Activated CD8-positive, alpha-beta memory T cell treated with anti-CD3 and anti-CD28 coated beads for 36 hours (primary cell): ENCODE measurements at regions not wholly inside any gene's neighbourhood (a gene's known extent, or its start where the extent isn't known, plus 50 kb on each side); places are given as distances from the start of the nearest gene placed in this dataset.

ENCODE experiments used
- CTCF ChIA-PET: fragments of 350-600 bp; sonication (Branson Sonifier 250); formaldehyde crosslinking; loops from one replicate; lab custom pipeline; 2021; ENCODE audit warnings: antibody characterized with exemption; lab: Charles Lee
- POLR2A ChIA-PET: fragments of 350-600 bp; sonication (Branson Sonifier 250); formaldehyde crosslinking; loops from one replicate; lab custom pipeline; 2021; ENCODE audit warnings: antibody characterized with exemption; lab: Charles Lee

DNA sequence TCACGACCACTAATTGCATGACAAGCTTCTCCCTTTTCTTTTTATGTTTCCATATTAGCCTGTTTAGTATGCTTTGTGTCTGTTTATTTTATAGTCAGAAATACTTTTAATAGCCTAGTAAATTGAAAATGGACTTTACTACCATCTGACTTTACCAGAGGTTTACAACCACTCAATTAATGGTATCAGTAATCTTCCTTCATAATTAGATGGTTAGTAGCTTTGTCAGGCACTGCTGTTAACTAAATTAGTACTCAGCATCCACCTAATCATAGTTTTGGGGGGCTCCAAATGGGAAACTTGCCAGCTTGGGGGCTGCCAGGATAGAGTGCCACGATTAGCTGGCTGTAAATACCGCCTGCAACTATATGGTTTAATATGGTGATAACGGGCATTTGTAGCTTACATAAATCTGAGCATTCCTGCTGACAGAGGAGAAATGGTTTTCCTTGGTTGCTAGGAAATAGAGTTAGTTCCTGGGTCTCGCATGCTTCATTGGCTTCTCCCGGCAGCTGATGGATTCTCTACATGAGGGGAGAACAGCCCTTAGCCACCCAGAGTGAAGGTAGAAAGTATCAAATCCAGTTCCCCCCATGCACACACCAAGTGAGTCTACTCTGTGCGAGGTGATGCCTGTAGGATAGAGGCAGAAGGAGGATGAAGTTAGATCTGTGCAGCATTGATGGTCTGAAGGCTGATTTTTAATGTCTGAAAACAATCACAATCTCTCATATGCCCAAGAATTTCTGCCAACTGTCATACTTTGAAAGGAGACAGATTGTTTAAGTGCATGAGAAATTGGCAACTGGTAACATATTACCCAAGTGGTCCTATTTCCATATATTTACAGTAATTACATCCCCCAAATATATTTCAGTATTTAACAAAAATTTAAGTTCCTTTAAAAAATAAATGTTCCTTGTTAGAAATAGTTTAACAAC, 326.6 kb upstream of the PROK2 start:
- ChIA-PET CTCF (interaction anchor here (0.5 kb wide), 1 partner anchor 824 kb away, joined by 3 read pairs; no protein-coding TSS in a partner anchor), POLR2A (no interaction called here)

DNA sequence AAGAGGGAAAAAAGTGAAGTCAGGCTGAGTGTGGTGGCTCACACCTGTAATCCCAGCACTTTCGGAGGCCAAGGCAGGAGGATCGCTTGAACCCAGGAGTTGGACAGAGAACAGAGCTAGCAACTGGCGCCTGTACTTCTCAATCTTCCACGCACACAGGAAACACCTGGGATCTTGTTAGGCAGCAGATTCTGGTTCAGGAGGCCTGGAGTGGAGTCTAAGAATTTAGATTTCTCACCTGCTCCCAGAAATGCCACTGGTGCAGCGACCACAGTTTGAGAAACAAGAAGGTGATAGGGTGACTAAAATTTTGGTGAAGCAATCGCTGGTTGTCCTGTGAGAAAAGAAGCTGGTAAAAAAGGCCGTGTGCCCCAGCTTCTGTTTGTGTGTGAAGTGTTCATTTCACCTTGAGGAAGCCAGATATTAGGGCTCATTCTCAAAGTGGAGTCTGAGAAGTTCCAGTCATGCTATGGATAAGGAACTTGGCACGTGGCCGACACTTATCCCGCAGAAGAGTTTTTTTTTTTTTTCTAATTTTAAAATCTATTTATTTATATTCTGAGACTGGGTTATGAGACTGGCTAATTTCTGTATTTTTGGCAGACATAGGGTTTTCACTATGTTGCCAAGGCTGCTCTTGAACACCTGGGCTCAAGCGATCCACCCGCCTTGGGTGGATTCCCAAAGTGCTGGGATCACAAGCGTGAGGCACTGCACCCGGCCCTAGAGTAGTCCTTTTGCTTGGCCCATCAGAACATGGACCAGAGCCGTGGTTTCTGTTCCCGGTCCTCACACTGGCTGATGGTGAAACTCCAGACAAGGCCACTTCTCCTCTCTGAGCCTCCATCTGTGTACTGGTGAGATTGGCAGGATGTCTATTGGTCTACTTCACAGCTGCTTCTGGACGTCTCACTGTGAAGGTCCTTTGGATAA, 324.6 kb upstream of the PROK2 start:
- POLR2A ChIA-PET: no interaction called here
- CTCF ChIA-PET: no interaction called here

DNA sequence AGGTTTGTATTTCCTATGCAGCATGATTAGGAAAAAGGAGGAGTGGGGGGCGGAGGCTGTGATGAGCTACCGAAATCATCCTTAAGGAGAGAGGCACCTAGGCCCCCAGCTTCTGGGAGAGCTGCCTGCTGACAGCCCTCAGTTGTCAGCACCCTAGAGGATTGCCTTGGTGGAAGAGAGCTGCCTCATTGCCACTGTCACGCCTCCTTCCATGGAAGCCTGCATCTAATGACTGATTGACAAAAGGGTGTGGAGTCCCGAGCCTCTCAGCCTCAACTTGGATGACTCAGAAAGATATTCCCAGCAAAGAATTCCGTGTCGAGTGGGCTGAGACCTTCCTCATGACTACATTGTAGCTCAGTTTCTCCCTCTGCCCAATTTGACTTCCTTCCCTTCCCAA, 320.4 kb upstream of the PROK2 start:
- CTCF ChIA-PET: interaction anchor here (0.6 kb wide), 1 partner anchor 10 kb away, joined by 3 read pairs; no protein-coding TSS in a partner anchor
- POLR2A ChIA-PET: no interaction called here

DNA sequence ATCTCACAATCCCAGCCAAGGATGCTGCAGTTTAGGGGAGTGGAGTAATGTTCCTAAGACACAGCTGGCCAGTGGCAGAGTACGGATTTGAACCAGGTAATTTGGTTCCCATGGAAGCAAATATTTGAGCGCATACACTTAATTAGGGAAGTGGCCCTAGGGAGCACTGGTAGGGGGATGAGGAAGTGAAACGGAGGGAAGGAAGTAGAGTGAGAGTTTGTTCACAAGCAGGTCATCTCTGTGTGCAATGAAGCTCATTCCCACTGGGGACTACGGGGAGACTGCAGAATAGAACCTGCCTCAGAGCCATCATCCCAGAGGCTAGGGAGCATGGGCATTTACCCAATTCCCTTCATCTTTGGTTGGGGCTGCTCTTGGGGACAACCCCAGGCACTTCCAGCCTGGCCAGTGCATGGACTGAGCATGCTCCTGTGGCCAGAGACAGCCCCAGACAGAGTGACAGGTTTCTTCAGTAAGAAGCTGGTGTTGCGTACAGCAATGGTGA, 317.2 kb upstream of the PROK2 start:
- ChIA-PET POLR2A (no interaction called here), CTCF (no interaction called here)

DNA sequence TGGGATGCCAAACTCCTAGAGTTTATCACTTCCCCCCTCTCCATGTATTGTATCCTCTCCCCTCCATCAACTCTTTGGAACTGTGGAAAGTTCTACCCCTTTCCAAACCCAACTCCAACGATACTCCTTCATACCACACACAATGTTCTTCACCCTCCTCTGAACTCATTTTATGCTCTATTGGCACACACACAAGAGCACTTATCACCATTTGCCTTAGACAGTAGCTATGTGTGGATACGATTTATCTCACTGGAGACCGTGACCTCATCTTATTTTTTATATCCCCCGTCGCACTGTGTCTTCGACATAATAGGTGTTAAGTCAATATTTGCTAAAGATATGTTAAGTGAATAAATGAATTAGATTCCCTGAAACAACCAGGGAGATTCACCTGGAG, 316.5 kb upstream of the PROK2 start:
- POLR2A ChIA-PET: no interaction called here

DNA sequence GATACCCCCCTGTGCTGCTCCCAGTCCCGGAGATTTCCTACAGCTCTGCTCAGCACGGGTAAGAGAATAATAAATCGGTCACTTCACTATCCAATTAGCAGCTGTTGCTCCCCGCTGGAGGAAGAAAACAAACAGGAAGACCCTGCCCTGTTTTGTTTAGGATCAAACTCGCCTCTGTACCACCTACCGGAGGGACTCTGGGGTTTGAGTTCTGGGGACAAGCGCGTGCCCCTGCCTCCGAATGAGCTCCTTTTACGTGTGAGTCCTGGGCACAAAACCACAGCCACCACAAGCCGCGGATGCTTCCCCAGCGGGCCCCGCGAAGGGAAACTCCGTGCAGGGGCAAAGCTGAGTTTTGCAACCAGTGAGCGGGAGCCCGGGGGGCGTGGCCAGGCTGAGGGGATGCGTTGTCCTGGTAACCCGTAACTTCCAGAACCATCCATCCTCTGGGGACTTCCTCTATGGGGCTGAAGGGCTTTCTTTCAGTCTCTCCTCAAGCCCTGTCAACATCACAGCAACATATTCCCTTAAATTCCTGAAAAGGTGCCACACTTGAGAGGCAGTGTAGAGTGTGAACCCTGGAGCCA, 315.7 kb upstream of the PROK2 start:
- POLR2A ChIA-PET: no interaction called here
- CTCF ChIA-PET: no interaction called here

More for the DNA sequence above, 316.5 kb upstream of the PROK2 start:
- CTCF ChIA-PET: no interaction called here

DNA sequence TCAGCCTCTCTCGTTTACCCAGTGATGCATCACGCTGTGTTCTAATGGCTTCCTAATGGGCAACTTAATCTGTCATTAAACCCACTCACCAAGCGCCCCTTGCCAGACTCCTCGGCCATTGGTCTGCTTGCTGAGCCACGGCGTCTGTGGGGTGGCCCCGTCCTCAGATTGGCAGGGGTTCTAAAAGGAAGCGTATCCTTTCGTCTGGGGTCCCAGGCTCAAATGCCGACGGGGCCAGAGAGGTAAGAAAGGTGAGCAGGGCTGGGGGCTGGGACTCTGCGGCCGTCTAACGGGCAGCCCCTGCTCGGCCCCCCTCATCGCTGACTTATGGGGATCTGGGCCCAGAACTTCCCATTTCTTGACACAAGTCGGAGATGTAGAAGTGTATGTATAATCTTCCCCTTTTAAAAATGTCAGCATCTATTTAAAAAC, 315.1 kb upstream of the PROK2 start:
- POLR2A ChIA-PET: no interaction called here
- CTCF ChIA-PET: no interaction called here

DNA sequence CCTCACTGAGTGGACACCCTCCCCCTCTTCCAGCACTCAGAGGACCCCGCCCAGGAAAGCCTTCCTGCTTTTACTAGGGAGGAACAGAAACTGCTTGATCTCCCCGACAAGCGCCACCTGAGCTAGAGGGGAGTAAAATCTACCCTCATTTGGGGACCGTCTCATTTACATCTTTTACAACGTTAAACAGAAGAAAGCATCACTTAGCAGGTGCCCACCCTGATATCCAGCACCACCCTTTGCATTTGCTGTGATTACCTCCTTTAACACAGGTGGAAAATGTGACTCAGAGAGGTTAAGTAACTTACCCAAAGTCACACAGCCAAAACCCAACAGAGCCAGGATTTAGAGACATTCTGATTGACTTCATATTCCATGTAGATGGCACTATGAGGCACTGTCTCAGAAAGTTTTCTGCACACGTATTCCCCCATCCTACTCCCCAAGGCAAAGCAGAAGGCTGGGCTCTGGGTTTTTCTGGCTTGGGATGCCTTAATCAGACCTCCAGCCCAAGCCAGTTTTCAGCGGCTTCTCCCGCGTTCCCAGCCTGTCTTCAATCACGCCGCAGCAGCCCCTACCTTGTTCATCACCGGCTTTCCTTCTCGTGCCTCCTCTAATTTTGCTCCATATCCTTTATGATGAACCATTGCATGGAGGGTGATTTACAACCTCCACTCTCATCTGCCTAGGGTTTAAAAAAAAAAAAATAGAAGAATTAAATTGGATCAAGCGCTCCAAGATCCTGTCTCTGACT, 314.6 kb upstream of the PROK2 start:
- CTCF ChIA-PET: no interaction called here
- POLR2A ChIA-PET: no interaction called here

DNA sequence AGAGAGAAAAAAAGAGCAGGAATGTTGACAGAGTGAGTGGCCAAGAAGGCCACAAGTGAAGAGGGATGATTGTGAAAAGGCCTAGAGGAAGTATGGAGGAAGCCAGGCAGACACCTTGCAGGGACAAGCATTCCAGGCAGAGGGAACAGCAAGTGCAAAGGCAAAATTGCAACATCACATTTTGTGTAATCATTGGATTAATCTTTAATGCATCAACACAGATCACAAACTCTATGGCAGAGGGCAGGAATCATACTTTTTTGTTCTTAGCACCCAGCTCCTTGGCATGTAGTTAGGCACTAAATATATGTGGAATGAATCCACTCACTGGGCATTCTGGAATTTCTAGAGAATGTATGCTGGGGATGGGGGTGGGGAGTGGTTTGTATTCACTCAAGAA, 312.1 kb upstream of the PROK2 start:
- ChIA-PET CTCF (no interaction called here), POLR2A (no interaction called here)

DNA sequence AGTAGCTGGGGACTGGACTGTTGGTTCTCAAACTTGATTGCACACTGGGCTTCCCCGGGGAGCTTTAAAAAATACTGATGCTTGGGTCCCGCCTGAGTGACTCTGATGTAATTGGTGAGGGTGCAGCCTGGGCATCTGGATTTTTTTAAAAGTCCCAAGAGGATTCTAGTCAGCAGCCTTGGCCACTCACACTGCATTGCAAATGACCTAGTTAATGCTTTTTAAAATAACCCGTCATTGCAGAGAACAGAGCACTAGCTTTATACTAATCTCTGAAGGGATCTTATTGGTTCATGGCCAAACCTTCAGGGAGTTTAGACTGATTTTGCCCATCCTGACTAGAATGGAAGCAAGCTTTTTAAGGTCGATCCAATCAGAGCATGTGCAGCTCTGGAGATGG, 310.6 kb upstream of the PROK2 start:
- POLR2A ChIA-PET: no interaction called here
- CTCF ChIA-PET: interaction anchor here (0.6 kb wide), 1 partner anchor 10 kb away, joined by 3 read pairs; no protein-coding TSS in a partner anchor

DNA sequence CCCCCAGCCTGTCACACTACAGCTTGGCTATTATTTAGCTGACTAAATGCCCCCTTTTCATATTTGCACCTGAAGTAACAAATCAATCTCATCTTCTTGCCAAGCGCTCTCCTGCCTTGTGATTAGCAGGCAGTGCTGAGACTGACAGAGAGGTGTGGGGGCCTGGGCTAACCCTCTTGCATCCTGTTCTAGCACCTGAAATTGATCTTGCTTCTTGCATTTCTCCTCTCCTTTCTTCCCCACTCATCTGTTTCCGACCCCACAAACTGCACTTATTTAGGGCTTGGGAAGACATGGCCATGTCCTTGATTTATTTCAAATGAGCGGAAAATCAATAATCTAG, 309.0 kb upstream of the PROK2 start:
- ChIA-PET CTCF (no interaction called here), POLR2A (no interaction called here)

DNA sequence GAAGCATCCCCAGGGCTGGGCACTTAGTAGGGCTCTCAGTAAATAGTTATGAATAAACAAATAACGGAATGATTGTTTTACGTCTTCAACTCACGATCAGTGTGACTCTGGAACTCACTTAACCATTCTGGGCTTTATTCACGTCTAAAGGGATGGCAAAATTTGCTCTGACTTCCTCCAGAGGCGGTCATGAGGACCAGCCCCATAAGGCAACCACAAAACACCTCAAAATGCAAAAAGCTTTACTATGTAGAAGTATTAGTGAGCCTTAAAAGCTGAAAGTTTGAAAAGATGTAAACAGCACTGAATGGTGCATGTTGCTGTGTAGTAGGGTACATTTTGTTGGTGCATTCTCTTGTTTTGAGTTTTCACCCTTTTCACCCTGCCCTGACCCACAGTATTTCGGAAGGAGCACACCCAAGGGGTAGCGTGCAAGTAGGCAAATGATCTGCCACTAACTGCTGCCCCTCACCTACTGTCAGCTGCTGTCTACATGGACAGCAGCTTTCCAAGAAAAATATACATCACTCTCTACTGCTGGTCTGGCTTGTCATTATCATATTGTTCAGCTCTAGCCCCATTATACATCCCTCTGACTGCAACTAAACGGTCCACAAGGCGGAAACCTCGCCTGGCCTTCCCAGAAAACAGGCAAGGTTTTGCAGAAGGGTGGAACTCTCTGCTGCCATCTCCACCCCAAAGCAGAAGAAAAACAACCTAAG, 308.5 kb upstream of the PROK2 start:
- ChIA-PET POLR2A (no interaction called here), CTCF (no interaction called here)

DNA sequence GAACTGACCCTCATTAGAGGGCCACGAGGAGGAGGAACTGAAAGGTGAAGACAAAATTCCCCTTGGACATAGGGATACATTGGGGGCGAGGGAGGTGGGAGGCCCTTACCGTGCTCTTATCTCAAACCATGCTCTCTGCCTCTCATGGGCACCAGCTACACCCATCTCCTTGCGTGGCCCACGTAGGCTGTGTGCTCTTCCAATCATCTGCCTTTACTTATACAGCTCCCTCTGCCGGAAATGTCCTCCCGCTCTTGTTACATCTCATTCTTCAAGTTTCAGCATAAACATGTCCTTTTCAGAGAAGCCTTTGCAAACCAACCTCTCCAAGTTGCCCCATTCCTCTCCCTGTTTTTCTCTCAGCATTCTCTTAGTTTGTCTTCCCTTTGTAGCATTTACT, 307.8 kb upstream of the PROK2 start:
- CTCF ChIA-PET: no interaction called here

DNA sequence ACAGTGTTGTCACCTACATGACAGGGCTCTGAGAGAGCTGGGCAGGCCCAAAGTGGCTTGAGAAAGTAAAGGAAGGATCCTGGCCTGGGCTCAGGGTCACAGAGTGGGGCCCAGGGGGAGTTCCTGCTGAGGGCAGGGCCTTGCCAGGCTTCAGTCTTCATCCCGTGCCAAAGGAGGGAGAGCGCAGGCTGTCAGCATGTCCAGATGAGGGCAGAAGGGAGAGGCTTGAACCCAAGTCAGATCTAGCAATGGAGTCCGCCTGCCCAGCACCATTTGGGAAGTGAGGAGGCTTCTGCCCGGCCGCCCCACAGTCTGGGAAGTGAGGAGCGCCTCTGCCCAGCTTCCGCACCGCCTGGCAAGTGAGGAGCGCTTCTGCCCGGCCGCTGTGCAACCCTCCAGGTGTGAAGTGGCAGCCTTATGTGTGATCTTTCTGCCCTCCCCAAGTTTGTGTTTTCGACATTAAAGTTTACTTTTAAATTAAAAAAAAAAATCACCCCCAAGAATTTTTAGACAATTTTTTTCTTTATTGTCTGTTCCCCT, 303.6 kb upstream of the PROK2 start:
- ChIA-PET CTCF (no interaction called here), POLR2A (no interaction called here)

More for the DNA sequence above, 307.8 kb upstream of the PROK2 start:
- POLR2A ChIA-PET: no interaction called here

DNA sequence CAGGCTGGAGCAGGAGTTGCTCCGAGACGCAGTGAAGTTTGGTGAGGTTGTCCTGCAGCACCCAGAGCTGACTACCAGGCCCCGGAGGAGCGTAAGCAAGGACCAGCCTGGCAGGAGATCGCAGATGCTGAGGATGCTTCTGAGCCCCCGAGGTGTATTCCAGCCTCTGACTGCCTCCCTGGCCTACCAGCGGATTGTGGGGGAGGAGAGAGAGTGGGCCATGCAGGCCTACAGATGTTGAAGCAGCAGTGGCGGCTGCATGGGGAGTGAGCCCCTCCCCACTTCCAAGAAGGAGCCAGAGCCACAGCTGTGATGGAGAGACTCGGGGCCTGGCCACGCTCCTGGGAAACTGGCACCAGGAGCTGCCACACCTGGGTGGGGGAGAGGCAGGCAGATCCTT, 302.5 kb upstream of the PROK2 start:
- CTCF ChIA-PET: no interaction called here
- POLR2A ChIA-PET: no interaction called here

DNA sequence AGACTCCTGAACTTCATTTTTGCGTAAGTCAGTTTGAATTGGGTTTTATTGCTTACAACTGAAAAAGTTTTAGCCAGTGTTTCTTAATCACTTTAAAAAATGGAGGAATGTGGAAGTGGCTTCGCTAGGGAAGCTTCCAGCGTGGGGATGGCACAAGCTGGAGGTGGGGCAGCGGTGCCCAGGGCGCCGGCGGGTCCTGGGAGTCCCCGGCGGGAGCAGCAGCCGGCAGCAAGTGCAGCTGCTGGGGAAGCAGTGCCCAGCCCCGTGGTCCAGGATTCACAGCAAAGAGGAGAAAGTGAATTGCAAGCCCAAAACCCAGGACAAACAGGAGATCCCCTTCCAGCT, 301.8 kb upstream of the PROK2 start:
- ChIA-PET POLR2A (no interaction called here), CTCF (no interaction called here)

DNA sequence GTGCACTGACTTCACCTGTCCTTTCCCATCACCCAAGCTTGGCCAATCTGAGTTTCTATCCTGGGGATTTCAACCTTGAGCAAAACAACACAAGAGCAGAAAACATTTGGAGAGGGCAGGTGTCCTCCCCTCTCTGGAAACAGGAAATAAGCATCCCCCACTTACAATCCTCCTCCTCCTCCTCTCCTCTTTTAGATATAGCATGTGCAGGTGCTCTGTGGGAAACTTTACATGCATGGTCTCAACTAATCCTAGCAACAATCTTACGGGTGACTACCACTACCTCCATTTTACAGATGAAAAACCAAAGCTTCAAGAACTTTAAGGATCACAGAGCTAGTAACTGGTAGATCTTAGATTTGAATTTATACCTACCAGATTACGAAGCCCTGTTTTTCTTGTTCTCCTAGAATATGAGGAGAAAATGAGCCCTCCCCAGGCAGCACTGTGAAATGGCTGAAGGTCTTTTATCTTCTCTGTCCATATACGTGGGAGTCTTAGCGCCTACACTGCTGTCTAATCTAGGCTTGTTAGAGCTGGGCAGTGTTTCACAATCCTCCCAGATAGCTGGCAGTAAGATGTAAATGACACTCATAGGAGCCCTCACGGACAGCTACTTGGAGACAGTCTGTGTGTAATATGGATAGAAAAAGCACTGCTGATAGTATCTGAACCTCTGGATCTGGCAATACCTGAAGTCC, 301.2 kb upstream of the PROK2 start:
- CTCF ChIA-PET: no interaction called here

DNA sequence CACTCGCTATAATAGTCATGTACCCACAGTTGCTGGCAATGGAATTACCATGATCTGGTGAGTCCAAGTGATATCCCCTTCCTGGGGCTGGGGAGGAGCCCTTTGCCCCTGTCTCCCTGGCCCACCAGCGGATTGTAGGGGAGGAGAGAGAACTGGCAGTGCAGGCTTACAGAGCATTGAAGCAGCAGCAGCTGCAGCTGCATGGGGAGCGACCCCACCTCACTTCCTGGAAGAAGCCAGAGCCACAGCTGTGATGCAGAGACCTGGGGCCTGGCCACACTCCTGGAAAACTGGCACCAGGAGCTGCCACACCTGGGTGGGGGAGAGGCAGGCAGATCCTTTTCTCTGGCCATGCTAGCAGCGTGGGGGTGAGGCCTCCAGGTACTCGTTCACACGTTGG, 300.1 kb upstream of the PROK2 start:
- ChIA-PET CTCF (no interaction called here), POLR2A (no interaction called here)

More for the DNA sequence above, 301.2 kb upstream of the PROK2 start:
- POLR2A ChIA-PET: no interaction called here
